PFSK-1 (cell line): ENCODE measurements at regions not wholly inside any gene's neighbourhood (a gene's known extent, or its start where the extent isn't known, plus 50 kb on each side); places are given as distances from the start of the nearest gene placed in this dataset.

Experiments
- FOXP2 ChIP-seq: optimal IDR thresholded peaks from 2 replicates; pipeline ENCODE3; 2011; ENCODE audit warnings: borderline replicate concordance, control low read depth, inconsistent platforms; ENCODE audit not compliant: insufficient read depth; ENCODE audit errors: extremely low read length, extremely low read depth
- POLR2AphosphoS5 ChIP-seq: IDR thresholded peaks from 2 replicates; pipeline ENCODE4 v1.6.1; 2012; ENCODE audit warnings: low read depth, mild to moderate bottlenecking, control low read depth, low read length, moderate library complexity
- SIN3A ChIP-seq: IDR thresholded peaks from 2 replicates; pipeline ENCODE4 v1.6.1; 2012; ENCODE audit warnings: mild to moderate bottlenecking, low read length, moderate library complexity, borderline replicate concordance; ENCODE audit not compliant: insufficient read depth
- TAF1 ChIP-seq: IDR thresholded peaks from 2 replicates; pipeline ENCODE4 v1.6.1; 2012; ENCODE audit warnings: low read length, control low read depth, borderline replicate concordance; ENCODE audit not compliant: insufficient read depth
- TF ChIP-seq, protein P1 (sequence below), 2 experiments: IDR thresholded peaks; 2 replicates each; pipeline versions ENCODE4 v1.6.1 to v1.8.0; 2011 to 2012; ENCODE audit warnings: low read depth in 2 of 2, low read length in 2 of 2, control low read depth in 1 of 2, inconsistent platforms in 1 of 2, mild to moderate bottlenecking in 1 of 2, moderate library complexity in 1 of 2; ENCODE audit not compliant: insufficient read depth in 1 of 2

DNA sequence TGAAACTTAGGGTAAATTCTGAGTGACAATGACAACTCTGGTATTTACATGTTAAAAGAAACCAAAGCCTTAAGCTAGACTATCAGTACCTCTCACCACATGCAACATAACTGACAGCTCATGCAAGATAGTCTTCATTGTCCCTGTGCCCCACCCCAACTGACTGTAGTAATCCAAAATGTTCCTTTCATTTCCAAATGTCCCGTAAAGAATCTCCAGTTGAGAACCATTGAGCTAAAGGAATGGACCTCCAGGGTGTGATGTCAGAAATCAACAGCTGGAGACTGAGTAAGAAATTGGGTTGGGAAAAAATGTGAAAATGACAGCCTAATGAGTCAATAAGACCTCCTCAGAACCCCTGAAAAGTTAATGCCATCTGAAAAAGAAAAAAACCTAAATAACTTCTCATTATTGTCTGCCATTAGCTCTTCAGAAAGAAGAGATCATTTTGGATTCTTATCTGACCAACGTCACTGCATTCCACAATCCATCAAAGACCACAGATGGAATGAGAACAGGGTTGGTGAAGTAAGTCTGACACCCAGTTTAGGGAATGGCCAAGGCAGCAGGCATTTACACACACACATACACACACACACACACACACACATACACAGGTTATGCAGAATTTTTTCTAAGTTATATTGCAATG lies 51.7 kb upstream of the ACVR2A start:
- no peak for TF ChIP-seq POLR2AphosphoS5

DNA sequence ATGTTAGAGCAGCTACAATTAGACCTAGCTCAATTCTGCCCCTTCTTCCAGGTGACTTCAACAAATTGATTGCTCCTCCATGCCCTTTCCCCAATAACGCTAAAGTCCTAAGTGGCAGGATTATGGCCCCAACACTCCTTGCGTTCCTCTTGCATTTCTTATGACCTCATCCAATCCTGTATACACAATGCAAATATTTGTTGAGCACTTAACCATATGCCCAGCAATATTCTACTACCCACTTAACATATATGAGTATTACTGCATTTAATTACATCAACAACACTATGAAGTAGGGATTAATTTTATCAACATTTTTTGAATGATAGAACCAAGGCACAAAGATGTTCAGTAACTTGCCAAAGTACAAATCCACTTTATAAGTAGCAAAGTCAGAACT lies 54.2 kb upstream of the ACVR2A start:
- no peak for TF ChIP-seq TAF1
- TF ChIP-seq SIN3A: no peak
- no peak for TF ChIP-seq FOXP2
- TF ChIP-seq POLR2AphosphoS5: no peak
- TF ChIP-seq, protein P1, sequence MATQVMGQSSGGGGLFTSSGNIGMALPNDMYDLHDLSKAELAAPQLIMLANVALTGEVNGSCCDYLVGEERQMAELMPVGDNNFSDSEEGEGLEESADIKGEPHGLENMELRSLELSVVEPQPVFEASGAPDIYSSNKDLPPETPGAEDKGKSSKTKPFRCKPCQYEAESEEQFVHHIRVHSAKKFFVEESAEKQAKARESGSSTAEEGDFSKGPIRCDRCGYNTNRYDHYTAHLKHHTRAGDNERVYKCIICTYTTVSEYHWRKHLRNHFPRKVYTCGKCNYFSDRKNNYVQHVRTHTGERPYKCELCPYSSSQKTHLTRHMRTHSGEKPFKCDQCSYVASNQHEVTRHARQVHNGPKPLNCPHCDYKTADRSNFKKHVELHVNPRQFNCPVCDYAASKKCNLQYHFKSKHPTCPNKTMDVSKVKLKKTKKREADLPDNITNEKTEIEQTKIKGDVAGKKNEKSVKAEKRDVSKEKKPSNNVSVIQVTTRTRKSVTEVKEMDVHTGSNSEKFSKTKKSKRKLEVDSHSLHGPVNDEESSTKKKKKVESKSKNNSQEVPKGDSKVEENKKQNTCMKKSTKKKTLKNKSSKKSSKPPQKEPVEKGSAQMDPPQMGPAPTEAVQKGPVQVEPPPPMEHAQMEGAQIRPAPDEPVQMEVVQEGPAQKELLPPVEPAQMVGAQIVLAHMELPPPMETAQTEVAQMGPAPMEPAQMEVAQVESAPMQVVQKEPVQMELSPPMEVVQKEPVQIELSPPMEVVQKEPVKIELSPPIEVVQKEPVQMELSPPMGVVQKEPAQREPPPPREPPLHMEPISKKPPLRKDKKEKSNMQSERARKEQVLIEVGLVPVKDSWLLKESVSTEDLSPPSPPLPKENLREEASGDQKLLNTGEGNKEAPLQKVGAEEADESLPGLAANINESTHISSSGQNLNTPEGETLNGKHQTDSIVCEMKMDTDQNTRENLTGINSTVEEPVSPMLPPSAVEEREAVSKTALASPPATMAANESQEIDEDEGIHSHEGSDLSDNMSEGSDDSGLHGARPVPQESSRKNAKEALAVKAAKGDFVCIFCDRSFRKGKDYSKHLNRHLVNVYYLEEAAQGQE (IDR thresholded peaks at IDR 0.05; ENCODE audit: insufficient read depth in 1 of 2, low read depth in 2 of 2, low read length in 2 of 2): no peak

DNA sequence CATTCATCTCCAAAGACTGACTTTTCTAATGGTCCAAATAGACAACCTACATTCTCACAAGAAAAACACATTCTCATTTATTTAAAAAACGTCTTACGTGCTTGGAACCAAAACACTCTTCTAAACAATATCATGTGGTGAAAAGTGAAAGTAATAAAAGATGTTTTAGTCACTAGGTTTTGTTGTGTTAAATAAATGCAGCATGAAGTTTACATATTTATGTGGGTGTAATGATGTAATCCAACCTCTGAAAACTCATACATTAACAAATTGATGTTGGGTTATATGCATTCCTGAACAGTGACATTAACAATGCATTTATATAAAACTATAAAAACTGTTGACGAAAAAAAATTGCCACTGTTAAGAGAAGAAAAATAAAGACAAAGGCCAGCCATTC lies 55.1 kb upstream of the ACVR2A start:
- no peak for TF ChIP-seq POLR2AphosphoS5
- TF ChIP-seq, protein P1 (IDR thresholded peaks at IDR 0.05; ENCODE audit: insufficient read depth in 1 of 2, low read depth in 2 of 2, low read length in 2 of 2): no peak
- no peak for TF ChIP-seq FOXP2
- TF ChIP-seq SIN3A: no peak
- TF ChIP-seq TAF1: no peak

DNA sequence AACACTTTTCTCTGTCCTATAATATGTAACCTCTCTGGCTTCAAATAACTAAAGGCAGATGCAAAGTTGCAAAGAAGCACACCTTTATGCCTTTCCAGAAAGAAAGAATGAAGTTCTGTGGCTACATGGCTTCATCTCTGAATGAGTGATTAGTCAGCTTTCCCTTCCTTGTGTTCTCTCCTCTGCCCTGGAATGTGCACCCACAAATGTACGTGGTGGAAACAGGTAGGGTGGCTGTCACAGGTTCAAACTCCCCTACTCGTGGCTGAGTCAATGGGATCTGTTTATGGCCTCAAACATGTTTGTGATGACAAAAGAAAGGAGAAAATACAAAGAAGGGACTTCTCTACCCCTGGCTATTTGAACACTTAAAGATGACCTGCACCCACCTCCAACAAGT lies 55.5 kb upstream of the ACVR2A start:
- no peak for TF ChIP-seq FOXP2
- TF ChIP-seq, protein P1 (IDR thresholded peaks at IDR 0.05; ENCODE audit: insufficient read depth in 1 of 2, low read depth in 2 of 2, low read length in 2 of 2): no peak
- no peak for TF ChIP-seq TAF1
- no peak for TF ChIP-seq POLR2AphosphoS5
- no peak for TF ChIP-seq SIN3A

DNA sequence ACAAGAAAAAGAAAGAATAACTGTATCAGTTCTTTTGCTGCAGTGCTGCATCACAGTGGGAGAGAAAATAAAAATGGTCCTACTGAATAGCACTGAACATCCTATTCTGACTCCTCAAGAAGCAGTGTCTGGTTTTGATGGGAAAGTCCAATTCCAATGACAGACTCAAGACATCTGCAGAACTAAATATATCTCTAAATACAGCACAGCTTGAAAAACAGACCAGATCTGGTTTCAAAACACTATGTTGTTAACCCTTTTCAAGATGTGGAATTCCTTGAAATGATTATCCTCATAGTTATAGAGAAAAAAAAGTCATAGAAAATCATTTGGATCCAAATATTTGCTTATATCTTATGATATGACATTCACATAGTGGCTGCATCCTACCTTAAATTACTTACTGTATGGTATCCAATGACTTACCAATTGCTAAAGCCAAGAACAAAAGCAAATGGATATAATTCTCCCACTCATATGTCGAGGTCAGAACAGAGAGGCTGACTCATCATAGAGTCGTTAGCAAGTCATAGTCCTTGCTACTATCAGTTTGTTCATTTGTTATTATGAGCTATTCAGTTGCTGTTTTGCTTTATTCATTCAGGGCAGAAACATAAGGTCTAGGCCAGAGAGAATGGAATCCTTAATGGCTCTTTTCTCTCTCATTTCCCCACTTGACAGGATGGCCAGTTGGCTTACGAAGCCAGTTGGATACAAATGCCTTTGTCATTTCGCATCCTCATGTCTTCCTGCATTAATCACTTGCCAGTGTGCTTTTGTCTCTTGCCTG lies 62.5 kb upstream of the ACVR2A start:
- TF ChIP-seq, protein P1 (IDR thresholded peaks at IDR 0.05; ENCODE audit: insufficient read depth in 1 of 2, low read depth in 2 of 2, low read length in 2 of 2): no peak
- TF ChIP-seq SIN3A (no peak), FOXP2 (no peak), POLR2AphosphoS5 (no peak), TAF1 (no peak)
